ENCODE measurements at regions not wholly inside any gene's neighbourhood (a gene's known extent, or its start where the extent isn't known, plus 50 kb on each side); places are given as distances from the start of the nearest gene placed in this dataset.

DNA sequence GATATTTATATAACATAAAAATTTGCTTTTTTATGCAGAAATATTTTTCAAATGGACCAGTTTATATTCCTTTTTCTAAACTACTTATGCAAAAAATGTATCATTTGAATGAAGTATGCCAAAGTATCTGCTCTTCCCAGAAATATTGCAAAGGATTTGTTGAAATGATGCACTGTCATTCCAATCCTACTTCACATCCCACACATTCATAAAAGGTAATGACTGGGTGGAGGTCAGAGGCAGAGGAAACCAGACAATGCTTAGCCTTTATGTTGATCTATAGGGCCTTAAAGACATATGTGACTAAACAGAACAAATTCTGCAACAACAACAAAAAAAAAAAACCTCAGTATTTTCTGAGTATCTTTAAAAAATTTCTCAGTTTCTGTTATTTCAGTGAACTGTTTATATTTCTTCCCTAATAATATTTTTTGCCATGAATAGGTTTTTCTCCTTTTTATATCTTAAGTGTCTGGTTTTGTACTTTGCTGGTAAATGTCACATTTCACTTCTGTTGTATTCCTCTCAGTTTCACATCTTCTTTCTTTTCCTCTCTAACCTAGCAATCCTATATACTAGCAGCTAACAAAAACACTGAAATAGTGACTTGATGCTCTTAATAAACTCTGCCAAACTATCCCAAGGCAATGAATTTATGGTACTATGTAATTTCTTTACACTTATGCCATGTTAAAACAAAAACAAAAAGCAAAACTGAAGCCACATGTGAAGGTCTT lies 374.1 kb downstream of the BCKDHB start:
- Histone ChIP-seq H3K36me3 (replicated peaks; ENCODE audit: low read depth, low read length) (no peaks in the 10 kb centered on the region), H3K4me2 (ENCODE audit: low read length) (peak overlapping the region; percentile 12), H4K20me1 (ENCODE audit: insufficient read depth, low read length) (no peaks in the 10 kb centered on the region), H3K4me3 (ENCODE audit: low read length) (no peak overlapping the region), H3K4me1 (ENCODE audit: low read length) (peaks cover 13% of the 10 kb centered on the region), H3K27me3 (ENCODE audit: low read depth, low read length) (no peaks in the 10 kb centered on the region), H3K9me3 (ENCODE audit: insufficient read depth, low read length) (no peaks in the 10 kb centered on the region), H3K79me2 (ENCODE audit: low read length) (no peaks in the 10 kb centered on the region), H3K9ac (ENCODE audit: low read length) (no peak overlapping the region), H2AFZ (ENCODE audit: low read depth, low read length) (no peak overlapping the region), H3K27ac (ENCODE audit: low read length) (no peak overlapping the region)
- TF ChIP-seq EZH2phosphoT487 (IDR thresholded peaks at IDR 0.05; ENCODE audit: low read depth) = no peak
- TF ChIP-seq, protein P1, sequence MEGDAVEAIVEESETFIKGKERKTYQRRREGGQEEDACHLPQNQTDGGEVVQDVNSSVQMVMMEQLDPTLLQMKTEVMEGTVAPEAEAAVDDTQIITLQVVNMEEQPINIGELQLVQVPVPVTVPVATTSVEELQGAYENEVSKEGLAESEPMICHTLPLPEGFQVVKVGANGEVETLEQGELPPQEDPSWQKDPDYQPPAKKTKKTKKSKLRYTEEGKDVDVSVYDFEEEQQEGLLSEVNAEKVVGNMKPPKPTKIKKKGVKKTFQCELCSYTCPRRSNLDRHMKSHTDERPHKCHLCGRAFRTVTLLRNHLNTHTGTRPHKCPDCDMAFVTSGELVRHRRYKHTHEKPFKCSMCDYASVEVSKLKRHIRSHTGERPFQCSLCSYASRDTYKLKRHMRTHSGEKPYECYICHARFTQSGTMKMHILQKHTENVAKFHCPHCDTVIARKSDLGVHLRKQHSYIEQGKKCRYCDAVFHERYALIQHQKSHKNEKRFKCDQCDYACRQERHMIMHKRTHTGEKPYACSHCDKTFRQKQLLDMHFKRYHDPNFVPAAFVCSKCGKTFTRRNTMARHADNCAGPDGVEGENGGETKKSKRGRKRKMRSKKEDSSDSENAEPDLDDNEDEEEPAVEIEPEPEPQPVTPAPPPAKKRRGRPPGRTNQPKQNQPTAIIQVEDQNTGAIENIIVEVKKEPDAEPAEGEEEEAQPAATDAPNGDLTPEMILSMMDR (IDR thresholded peaks at IDR 0.05; ENCODE audit: low read depth, low read length) = no peak

DNA sequence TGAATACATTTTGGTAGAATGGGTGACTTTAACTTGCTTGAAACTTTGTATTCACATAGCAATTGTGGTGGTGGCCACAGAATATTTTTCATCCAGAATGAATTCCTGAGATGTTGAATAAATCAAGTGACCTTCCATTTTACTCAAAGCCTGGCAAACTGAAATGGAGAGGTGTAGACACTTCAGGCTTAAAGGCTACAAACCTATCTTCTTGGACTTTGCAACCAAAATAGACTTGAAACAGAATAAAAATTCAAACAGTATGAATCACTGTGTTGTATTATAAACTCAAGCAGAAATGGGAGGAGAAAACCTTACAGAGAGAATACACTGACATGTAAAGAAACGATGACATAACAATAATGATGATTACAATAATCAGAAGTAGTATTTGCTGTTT lies 371.6 kb downstream of the BCKDHB start:
- Histone ChIP-seq H3K4me3 (ENCODE audit: low read length) (no peak overlapping the region), H3K27ac (ENCODE audit: low read length) (no peak overlapping the region), H3K9ac (ENCODE audit: low read length) (no peak overlapping the region), H3K36me3 (replicated peaks; ENCODE audit: low read depth, low read length) (no peaks in the 10 kb centered on the region), H3K4me1 (ENCODE audit: low read length) (peaks cover 13% of the 10 kb centered on the region), H3K79me2 (ENCODE audit: low read length) (no peaks in the 10 kb centered on the region), H4K20me1 (ENCODE audit: insufficient read depth, low read length) (no peaks in the 10 kb centered on the region), H3K4me2 (ENCODE audit: low read length) (no peak overlapping the region), H3K27me3 (ENCODE audit: low read depth, low read length) (no peaks in the 10 kb centered on the region), H2AFZ (ENCODE audit: low read depth, low read length) (no peak overlapping the region), H3K9me3 (ENCODE audit: insufficient read depth, low read length) (no peaks in the 10 kb centered on the region)
- TF ChIP-seq, protein P1 (IDR thresholded peaks at IDR 0.05; ENCODE audit: low read depth, low read length) = no peak
- no peak for TF ChIP-seq EZH2phosphoT487 (IDR thresholded peaks at IDR 0.05; ENCODE audit: low read depth)

DNA sequence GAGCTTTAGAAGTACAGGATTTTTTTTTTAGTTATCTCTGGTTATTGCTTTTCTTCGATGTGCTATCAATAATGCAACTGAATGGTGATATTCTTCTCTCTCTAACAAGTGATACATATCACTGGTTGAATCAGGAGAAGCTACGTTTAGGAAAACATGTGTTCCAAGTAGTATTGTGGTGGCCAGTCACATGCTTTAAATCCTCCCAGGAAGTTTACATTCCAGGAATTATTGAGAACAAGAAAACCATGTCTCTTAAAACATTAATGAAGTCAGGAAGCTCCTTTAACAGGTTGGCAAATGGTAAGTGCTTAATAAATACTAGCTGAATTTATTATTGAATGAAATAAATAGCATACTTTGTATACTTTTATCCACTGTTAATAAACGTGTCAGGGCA lies 371.1 kb downstream of the BCKDHB start:
- Histone ChIP-seq H3K4me2 (ENCODE audit: low read length) (no peak overlapping the region), H3K9me3 (ENCODE audit: insufficient read depth, low read length) (no peaks in the 10 kb centered on the region), H3K36me3 (replicated peaks; ENCODE audit: low read depth, low read length) (no peaks in the 10 kb centered on the region), H3K27me3 (ENCODE audit: low read depth, low read length) (no peaks in the 10 kb centered on the region), H3K9ac (ENCODE audit: low read length) (no peak overlapping the region), H4K20me1 (ENCODE audit: insufficient read depth, low read length) (no peaks in the 10 kb centered on the region), H3K27ac (ENCODE audit: low read length) (no peak overlapping the region), H3K79me2 (ENCODE audit: low read length) (no peaks in the 10 kb centered on the region), H3K4me3 (ENCODE audit: low read length) (no peak overlapping the region), H3K4me1 (ENCODE audit: low read length) (peaks cover 13% of the 10 kb centered on the region), H2AFZ (ENCODE audit: low read depth, low read length) (no peak overlapping the region)
- TF ChIP-seq EZH2phosphoT487 (IDR thresholded peaks at IDR 0.05; ENCODE audit: low read depth) = no peak
- TF ChIP-seq, protein P1 (IDR thresholded peaks at IDR 0.05; ENCODE audit: low read depth, low read length) = no peak

DNA sequence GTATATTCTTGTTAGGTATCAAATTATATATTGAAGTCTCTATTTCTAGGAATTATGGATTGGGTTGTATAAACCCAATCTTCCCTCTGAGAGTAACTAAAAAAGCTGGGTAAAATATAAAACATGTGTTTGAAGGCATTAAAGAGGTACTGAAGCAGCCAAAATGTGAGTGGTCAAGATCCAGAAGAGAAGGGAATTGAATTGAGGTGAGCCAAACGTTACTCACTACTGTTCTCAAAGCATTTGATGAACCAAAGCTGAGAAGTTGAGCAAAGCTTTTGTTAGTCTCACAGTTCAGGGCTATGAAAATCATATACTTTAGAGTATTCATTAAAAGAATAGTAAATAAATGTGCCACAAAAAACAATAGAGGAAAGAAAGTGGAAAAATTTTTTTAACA lies 365.8 kb downstream of the BCKDHB start:
- Histone ChIP-seq H3K4me3 (ENCODE audit: low read length) (no peak overlapping the region), H4K20me1 (ENCODE audit: insufficient read depth, low read length) (no peaks in the 10 kb centered on the region), H3K4me2 (ENCODE audit: low read length) (no peak overlapping the region), H3K9me3 (ENCODE audit: insufficient read depth, low read length) (no peaks in the 10 kb centered on the region), H3K4me1 (ENCODE audit: low read length) (no peaks in the 10 kb centered on the region), H3K27me3 (ENCODE audit: low read depth, low read length) (no peaks in the 10 kb centered on the region), H3K36me3 (replicated peaks; ENCODE audit: low read depth, low read length) (no peaks in the 10 kb centered on the region), H3K9ac (ENCODE audit: low read length) (no peak overlapping the region), H2AFZ (ENCODE audit: low read depth, low read length) (no peak overlapping the region), H3K79me2 (ENCODE audit: low read length) (no peaks in the 10 kb centered on the region), H3K27ac (ENCODE audit: low read length) (no peak overlapping the region)
- TF ChIP-seq, protein P1 (IDR thresholded peaks at IDR 0.05; ENCODE audit: low read depth, low read length) = no peak
- TF ChIP-seq EZH2phosphoT487 (IDR thresholded peaks at IDR 0.05; ENCODE audit: low read depth) = no peak
